ENCODE measurements at regions not wholly inside any gene's neighbourhood (a gene's known extent, or its start where the extent isn't known, plus 50 kb on each side); places are given as distances from the start of the nearest gene placed in this dataset.

DNA sequence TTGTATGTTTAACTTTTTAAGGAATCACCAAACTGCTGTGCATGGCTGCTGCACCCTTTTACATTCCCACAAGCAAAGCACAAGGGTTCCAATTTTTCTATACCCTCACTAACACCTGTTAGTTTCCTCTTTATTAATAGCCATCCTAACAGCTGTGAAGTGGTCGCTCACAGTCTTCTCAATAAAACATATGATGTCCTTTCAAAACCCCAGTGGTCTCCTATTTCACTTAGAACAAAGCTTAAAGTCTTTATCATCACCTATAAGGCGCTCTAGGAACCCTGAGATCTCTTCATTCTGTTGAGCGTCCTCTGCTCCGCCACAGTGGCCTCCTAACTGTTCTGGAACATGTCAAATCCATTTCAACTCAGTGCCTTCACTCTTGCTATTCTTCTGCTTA, 400.5 kb downstream of the KLF12 start:
- TF ChIP-seq, protein P1, sequence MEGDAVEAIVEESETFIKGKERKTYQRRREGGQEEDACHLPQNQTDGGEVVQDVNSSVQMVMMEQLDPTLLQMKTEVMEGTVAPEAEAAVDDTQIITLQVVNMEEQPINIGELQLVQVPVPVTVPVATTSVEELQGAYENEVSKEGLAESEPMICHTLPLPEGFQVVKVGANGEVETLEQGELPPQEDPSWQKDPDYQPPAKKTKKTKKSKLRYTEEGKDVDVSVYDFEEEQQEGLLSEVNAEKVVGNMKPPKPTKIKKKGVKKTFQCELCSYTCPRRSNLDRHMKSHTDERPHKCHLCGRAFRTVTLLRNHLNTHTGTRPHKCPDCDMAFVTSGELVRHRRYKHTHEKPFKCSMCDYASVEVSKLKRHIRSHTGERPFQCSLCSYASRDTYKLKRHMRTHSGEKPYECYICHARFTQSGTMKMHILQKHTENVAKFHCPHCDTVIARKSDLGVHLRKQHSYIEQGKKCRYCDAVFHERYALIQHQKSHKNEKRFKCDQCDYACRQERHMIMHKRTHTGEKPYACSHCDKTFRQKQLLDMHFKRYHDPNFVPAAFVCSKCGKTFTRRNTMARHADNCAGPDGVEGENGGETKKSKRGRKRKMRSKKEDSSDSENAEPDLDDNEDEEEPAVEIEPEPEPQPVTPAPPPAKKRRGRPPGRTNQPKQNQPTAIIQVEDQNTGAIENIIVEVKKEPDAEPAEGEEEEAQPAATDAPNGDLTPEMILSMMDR (IDR thresholded peaks at IDR 0.05): no peak
- no peak for TF ChIP-seq EP300 (IDR thresholded peaks at IDR 0.05)
- no peak for TF ChIP-seq POLR2A (IDR thresholded peaks at IDR 0.05; ENCODE audit: low read depth)
- TF ChIP-seq POLR2AphosphoS5 (IDR thresholded peaks at IDR 0.05): no peak

Data from esophagus muscularis mucosa (tissue), 4 donors.